Superior temporal gyrus (tissue), 1 donor: ENCODE measurements at regions not wholly inside any gene's neighbourhood (a gene's known extent, or its start where the extent isn't known, plus 50 kb on each side); places are given as distances from the start of the nearest gene placed in this dataset.

Experiments used
- DNase-seq: peaks from one replicate; pipeline ENCODE4 v3.0.0-alpha.2; 2016; ENCODE audit errors: extremely low spot score

DNA sequence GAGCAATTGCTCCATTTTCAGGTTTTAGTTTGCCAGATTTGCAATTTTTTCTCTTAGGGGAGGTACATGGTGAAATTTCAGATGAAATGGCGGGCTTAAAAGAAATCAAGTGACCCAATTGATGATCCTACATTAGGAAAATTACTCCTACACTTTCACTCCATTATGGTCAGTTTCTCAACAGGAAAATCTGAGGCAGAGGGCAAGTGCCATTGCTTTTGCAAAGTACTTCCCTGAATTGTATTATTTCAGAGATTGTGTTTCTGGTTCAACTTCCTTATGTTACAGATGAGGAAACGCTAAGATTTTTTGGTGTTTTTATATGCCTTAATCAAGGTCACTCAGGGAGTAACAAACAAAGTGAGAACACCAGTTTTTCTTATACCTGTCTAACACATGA lies 302.2 kb downstream of the ARAP2 start:
- DNase-seq = no peak

DNA sequence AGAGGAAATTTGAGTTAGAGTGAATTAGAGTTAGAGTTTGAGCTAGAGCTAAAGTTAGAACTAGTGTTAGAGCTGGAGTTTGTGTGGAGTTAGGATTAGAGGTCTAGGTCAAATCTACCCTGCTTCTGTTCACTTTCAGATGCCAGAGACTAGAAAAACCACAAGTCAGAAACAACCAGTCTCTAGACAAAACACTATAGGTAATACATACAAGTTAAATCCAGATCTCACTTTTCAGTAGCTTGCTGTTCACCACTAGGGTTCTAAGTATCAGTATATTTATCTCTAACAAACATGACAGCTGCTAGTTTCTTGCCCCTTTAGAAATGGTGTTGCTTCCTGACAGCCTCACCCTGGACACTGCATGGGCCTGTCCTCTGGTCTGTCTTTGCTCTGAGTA lies 300.7 kb downstream of the ARAP2 start:
- no peak for DNase-seq

DNA sequence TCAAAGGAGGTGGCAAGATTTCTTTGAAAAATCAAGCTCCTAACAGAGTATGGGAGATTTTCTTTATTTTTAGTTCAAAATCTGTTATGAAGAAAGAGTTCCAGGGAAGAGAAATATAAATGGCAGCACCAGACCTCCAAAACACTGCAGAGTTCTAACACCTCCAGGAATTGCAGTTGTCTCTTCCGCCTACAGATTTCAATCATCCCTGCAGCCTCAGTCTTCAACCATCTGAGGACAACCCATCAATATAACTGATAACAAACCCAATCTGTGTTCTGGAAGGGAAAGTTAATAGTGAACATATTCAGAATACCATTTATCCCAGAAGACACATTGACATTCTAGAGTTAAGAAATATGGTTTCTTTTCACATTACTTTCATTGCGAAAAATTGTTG lies 296.1 kb downstream of the ARAP2 start:
- DNase-seq = peak; percentile 30

- no peak for DNase-seq
Observed at GRCh38 chr4:35950442-35950841, 293.9 kb downstream of the ARAP2 start.

DNA sequence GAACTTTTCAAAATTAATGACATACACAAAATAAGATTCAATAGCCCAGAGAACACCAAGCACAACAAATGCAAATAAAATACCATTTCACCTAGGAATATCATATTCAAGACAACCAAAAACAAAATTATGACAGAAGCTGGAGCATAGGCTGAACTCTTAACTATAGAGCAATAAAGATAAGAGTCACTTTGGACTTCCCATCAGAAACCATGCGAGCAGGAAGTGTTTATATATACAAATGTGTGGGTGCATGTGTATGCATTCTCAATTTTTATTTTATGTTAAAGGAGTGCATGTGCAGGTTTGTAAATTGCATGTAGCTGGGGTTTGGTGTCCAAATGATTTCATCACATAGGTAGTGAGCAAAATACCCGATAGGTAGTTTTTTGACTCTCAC lies 291.6 kb downstream of the ARAP2 start:
- DNase-seq = no peak

GRCh38 chr4:35963383-35963782 lies 280.9 kb downstream of the ARAP2 start:
- DNase-seq = no peak

DNA sequence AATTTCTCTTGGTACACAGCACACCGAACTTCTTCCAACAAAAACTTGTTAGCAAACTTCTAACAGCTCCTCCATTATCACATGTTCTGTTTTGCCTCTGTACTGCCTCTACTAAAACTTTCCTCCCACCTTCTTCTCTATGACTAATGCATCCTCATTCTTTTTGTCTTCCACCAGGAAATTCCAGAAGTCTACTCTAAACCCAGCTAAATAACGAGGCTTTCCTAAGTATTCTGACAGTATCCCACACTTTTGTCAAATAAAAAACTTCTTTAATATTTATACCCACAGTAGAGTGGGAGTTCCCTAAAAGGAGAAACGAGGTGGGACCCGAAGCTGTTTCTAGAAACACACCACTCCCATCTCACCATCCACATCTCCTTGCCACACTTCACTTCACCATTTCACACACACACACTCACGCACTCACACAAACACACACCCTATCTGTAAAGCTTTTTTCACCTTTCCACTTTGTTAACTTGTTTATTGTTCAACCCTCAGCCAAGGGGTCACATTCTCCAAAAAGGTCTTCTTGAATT lies 280.3 kb downstream of the ARAP2 start:
- DNase-seq = peak; percentile 21

DNA sequence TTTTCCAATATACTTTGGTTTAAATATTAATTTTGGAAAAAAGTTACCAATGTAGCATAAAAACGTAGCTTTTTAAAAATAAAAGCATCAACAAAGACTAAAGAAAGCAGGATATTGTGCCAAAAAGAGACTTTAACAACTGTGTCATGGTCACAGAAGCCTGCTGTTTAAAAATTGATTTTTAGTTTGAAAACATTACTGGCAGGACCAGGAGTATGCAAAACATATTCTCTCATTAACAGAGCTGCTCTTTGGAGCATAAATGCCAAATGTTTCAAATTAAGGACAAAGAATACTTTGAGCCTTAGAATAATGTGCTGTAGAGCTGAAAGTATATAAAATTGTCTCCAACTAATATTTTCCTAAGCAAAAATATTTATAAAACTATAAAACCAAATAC lies 279.0 kb downstream of the ARAP2 start:
- no peak for DNase-seq

- no peak for DNase-seq
Observed at GRCh38 chr4:35966566-35966965, 277.7 kb downstream of the ARAP2 start.

GRCh38 chr4:35970366-35970960 lies 273.9 kb downstream of the ARAP2 start:
- no peak for DNase-seq

GRCh38 chr4:35972814-35973213 lies 271.5 kb downstream of the ARAP2 start:
- no peak for DNase-seq

DNA sequence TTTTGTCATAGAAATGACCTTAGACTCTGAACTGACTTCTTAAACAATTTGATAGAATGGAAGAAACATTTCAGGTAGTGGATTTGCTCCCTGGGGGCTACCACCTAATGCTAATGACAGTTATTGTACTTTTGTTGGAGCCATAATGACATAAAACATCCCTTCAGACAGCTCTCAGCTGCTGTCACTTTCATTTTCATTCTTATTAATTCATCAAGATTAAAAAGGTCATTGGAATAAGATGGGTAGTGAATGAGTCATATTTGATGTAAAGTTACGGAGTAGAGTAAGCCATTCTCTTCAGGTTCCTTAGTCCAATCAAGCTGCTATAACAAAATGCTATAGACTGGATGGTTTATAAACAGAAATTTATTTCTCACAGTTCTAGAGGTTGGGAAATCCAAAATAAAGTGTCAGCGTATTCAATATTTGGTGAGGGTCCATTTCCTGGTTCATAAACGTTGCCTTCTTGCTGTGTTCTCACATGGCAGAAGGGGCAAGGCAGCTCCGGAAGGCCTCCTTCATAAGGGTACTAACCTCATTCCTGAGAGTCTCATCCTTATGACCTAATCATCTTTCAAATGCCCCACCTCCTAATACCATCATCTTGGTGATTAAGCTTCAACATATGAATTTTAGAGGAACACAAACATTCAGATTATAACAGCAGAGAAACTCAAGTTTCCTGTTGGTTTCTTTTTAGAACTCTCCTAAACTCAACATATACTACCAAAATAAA lies 268.5 kb downstream of the ARAP2 start:
- no peak for DNase-seq

- DNase-seq = no peak
Observed at GRCh38 chr4:35978551-35978950, 265.8 kb downstream of the ARAP2 start.

GRCh38 chr4:35982318-35982717 lies 262.0 kb downstream of the ARAP2 start:
- DNase-seq = no peak

DNA sequence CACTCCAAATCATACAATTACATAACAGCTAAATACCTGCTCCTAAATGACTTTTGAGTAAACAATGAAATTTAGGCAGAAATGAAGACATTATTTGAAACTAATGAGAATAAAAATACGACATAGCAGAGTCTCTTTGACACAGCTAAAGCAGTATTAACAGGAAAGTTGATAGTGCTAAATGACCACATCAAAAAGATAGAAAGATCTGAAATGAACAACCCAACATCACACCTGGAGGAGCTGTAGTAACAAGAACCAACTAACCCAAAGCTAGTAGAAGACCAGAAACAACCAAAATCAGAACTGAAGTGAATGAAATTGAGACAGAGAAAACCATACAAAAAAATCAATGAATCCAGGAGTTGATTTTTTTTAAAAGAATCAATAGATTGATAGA lies 257.8 kb downstream of the ARAP2 start:
- DNase-seq = no peak

DNA sequence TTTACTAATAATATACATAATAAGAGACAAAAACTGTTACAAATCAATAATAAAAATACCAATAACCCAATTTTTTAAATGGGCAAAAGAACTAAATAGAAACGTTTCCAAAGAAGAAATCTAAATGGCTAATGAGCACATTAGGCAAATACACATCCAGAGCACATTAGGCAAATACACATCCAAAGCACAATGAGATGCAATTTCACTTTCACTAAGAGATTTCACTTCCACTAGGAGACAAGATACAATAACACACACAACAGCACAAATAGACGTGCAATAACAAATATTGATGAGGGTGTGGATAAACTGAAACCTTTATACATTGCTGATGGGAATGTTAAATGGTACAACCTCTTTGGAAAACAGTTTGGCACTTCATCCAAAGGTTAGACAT lies 250.7 kb downstream of the ARAP2 start:
- no peak for DNase-seq

DNA sequence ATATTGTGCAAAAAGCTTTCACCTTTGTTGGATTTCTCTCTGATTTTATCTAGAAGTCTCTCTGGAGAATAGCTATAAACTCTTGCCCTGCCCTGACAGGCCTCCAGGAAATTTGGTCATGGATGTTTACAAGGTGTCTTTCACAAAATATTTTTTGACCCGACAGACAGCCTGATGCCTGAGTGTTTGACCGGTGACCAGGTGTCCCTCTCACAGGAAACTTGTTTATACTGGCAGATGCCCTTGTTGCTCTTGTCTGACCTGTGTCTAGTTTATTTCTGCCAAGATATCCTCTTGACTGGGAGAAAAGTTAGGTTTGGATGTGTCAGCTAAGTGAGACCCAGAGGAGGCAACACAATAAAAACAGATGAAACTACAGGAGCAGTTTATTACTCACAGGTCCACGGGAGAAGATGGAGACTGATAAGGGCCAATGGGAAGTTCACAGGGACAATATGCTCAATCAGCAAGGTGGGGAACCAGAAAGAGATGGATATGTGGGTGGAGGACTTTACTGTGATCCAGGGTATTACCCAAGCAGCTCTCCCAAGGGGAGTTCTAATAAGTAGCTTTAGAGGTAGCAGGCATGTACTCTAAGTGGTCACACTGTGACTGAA lies 243.3 kb downstream of the ARAP2 start:
- no peak for DNase-seq

DNA sequence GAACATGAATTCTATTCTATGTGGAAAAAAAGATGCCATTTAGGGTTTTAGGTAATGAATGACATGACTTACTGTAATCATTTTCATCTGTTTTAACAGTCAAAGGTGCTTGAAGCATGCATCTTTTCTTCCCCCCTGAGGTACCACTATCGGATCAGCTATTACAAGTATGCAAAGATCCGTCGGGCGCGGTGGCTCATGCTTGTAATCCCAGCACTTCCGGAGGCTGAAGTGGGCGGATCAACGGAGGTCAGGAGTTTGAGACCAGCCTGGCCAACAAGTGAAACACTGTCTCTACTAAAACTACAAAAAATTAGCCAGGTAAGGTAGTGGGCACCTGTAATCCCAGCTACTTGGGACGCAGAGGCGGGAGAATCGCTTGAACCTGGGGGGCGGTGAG lies 241.3 kb downstream of the ARAP2 start:
- no peak for DNase-seq

GRCh38 chr4:36004204-36004851 lies 240.0 kb downstream of the ARAP2 start:
- no peak for DNase-seq

DNA sequence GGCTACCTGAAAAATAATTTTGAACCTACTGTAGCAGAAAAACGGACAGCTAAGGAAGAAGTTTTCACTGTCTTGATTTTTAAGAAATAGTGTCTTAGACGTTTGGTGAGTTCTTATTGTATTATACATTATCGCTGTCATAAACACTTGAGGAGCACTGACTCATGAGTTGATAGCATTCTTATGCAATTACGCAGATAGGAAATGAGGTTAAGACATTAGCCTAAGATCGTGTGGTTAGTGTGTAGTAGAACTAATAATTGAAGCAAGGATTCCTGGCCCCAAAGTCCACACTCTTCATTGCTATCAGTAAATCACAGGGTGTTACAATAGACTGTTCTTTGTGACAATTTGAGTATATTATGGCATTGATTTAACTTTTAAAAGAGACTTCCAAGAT lies 238.1 kb downstream of the ARAP2 start:
- DNase-seq = no peak

GRCh38 chr4:36010397-36010929 lies 233.9 kb downstream of the ARAP2 start:
- no peak for DNase-seq

GRCh38 chr4:36011381-36011780 lies 232.9 kb downstream of the ARAP2 start:
- DNase-seq = no peak
